HEK293 (cell line): ENCODE measurements at regions not wholly inside any gene's neighbourhood (a gene's known extent, or its start where the extent isn't known, plus 50 kb on each side); places are given as distances from the start of the nearest gene placed in this dataset.
A peak's percentile ranks its signal among the peaks of the same experiment; 100 is the strongest.

Source experiments
- CTCF ChIA-PET: fragments of 350-600 bp; formaldehyde crosslinking; extraction: SDS; loops from one replicate; lab custom pipeline; 2021; ENCODE audit warnings: antibody characterized with exemption; lab: Yijun Ruan, JAX
- POLR2A ChIA-PET: fragments of 300-600 bp; formaldehyde crosslinking; extraction: SDS; loops from one replicate; lab custom pipeline; 2020; ENCODE audit warnings: antibody characterized with exemption, inconsistent platforms; lab: Yijun Ruan, JAX
- H3K27ac ChIP-seq: fragments of 200-500 bp; sonication (Bioruptor generic); 2 replicates; pipeline ENCODE4 v1.5.1; 2014; ENCODE audit warnings: low read depth, low read length, control low read depth, inconsistent platforms; ENCODE audit errors: extremely low read depth
- H3K36me3 ChIP-seq, 2 experiments: fragments of 200-500 bp in 1 of 2; sonication (Bioruptor generic) in 1 of 2; 1 replicate in 1 of 2; 2 replicates in 1 of 2; pipeline ENCODE4 v1.5.1; 2014 to 2017; ENCODE audit warnings: inconsistent platforms in 2 of 2, low read length in 2 of 2; ENCODE audit not compliant: control insufficient read depth in 2 of 2, insufficient read depth in 1 of 2
- H3K4me1 ChIP-seq: fragments of 200-500 bp; sonication (Bioruptor generic); 2 replicates; pipeline ENCODE4 v1.5.1; 2014; ENCODE audit warnings: mild to moderate bottlenecking, low read length, inconsistent platforms; ENCODE audit not compliant: control insufficient read depth, insufficient read depth
- H3K4me3 ChIP-seq: 2 replicates; pipeline ENCODE4 v1.5.1; 2011; ENCODE audit warnings: low read depth, mild to moderate bottlenecking, control low read depth, low read length, moderate library complexity
- H3K9me3 ChIP-seq: fragments of 200-500 bp; sonication (Bioruptor generic); 2 replicates; pipeline ENCODE4 v1.5.1; 2014; ENCODE audit warnings: low read depth, low read length, inconsistent platforms; ENCODE audit not compliant: control insufficient read depth, insufficient read depth
- SETDB1 ChIP-seq: IDR thresholded peaks from one replicate; pipeline ENCODE4 v1.6.1; 2017; ENCODE audit warnings: mild to moderate bottlenecking, low read length, moderate library complexity, mixed read lengths; ENCODE audit not compliant: insufficient read length
- TRIM28 ChIP-seq: IDR thresholded peaks from 2 replicates; pipeline ENCODE4 v1.6.1; 2011; ENCODE audit warnings: low read length, control low read depth, borderline replicate concordance
- YY2 ChIP-seq: fragments of 450-650 bp; formaldehyde crosslinking; IDR thresholded peaks from 2 replicates; pipeline ENCODE4 v1.5.1; 2016; ENCODE audit warnings: missing biosample characterization, missing genetic modification characterization
- ZBTB1 ChIP-seq: fragments of 450-650 bp; formaldehyde crosslinking; IDR thresholded peaks from 2 replicates; pipeline ENCODE4 v1.5.1; 2016; ENCODE audit warnings: missing biosample characterization, missing genetic modification characterization
- ZBTB17 ChIP-seq: fragments of 450-650 bp; formaldehyde crosslinking; IDR thresholded peaks from 2 replicates; pipeline ENCODE4 v1.5.1; 2016; ENCODE audit warnings: missing biosample characterization, missing genetic modification characterization
- ZFHX2 ChIP-seq: fragments of 450-650 bp; formaldehyde crosslinking; conservative IDR thresholded peaks from 2 replicates; pipeline ENCODE4 v1.5.1; 2016; ENCODE audit warnings: missing biosample characterization, missing genetic modification characterization
- ZNF248 ChIP-seq: fragments of 450-650 bp; formaldehyde crosslinking; IDR thresholded peaks from 2 replicates; pipeline ENCODE4 v1.5.1; 2017; ENCODE audit warnings: missing biosample characterization, missing genetic modification characterization
- ZNF350 ChIP-seq: fragments of 450-650 bp; formaldehyde crosslinking; IDR thresholded peaks from 2 replicates; pipeline ENCODE4 v1.5.0; 2017; ENCODE audit warnings: missing biosample characterization, mild to moderate bottlenecking, missing genetic modification characterization
- ZNF521 ChIP-seq: fragments of 450-650 bp; formaldehyde crosslinking; IDR thresholded peaks from 2 replicates; pipeline ENCODE4 v1.5.1; 2017; ENCODE audit warnings: missing biosample characterization, mild to moderate bottlenecking, missing genetic modification characterization
- ZNF654 ChIP-seq: fragments of 450-650 bp; formaldehyde crosslinking; IDR thresholded peaks from 2 replicates; pipeline ENCODE4 v1.5.1; 2016; ENCODE audit warnings: low read depth, missing biosample characterization, missing genetic modification characterization
- ZNF777 ChIP-seq: fragments of 450-650 bp; formaldehyde crosslinking; IDR thresholded peaks from 2 replicates; pipeline ENCODE4 v1.5.1; 2017; ENCODE audit warnings: missing biosample characterization, missing genetic modification characterization, borderline replicate concordance
- ZNF830 ChIP-seq: fragments of 450-650 bp; IDR thresholded peaks from 2 replicates; pipeline ENCODE4 v1.5.0; 2018; ENCODE audit warnings: missing biosample characterization, missing genetic modification characterization, low read depth, mild to moderate bottlenecking, moderate library complexity
- ZNF843 ChIP-seq: fragments of 450-650 bp; formaldehyde crosslinking; IDR thresholded peaks from 2 replicates; pipeline ENCODE4 v1.5.1; 2016; ENCODE audit warnings: missing biosample characterization, missing genetic modification characterization
- ZXDB ChIP-seq: fragments of 450-650 bp; formaldehyde crosslinking; IDR thresholded peaks from 2 replicates; pipeline ENCODE4 v1.5.1; 2016; ENCODE audit warnings: missing biosample characterization, missing genetic modification characterization
- TF ChIP-seq, protein P1 (sequence below): fragments of 450-650 bp; formaldehyde crosslinking; IDR thresholded peaks from 2 replicates; pipeline ENCODE4 v1.5.1; 2016; ENCODE audit warnings: missing biosample characterization, missing genetic modification characterization, borderline replicate concordance
- TF ChIP-seq, protein P2 (sequence below): fragments of 450-650 bp; formaldehyde crosslinking; IDR thresholded peaks from 2 replicates; pipeline ENCODE4 v1.5.1; 2016; ENCODE audit warnings: missing biosample characterization, missing genetic modification characterization
- TF ChIP-seq, protein P3 (sequence below): fragments of 450-650 bp; formaldehyde crosslinking; IDR thresholded peaks from 2 replicates; pipeline ENCODE4 v1.5.1; 2017; ENCODE audit warnings: missing biosample characterization, missing genetic modification characterization
- TF ChIP-seq, protein P4 (sequence below): fragments of 450-650 bp; formaldehyde crosslinking; IDR thresholded peaks from 2 replicates; pipeline ENCODE4 v1.5.1; 2016; ENCODE audit warnings: missing biosample characterization, missing genetic modification characterization

DNA sequence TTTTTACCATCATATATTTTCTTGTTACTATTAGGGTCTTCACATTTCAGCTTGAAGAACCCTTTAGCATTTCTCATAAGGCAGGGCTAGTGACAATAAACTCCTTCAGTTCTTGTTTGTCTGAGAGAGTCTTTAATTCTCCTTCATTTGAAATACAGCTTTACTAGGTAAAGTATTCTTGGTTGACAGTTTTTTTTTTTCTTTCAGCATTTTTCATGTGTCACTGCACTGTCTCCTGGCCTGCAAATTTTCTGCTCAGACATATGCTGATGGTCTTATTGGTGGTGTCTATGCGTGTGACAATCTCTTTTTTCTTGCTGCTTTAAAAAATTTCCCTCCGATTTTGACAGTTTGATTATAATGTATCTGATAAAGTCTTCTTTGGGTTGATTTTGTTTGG, 399.9 kb downstream of the SH3GL2 start:
- H3K4me3 ChIP-seq = no peak overlapping the region
- H3K27ac ChIP-seq = no peak overlapping the region
- H3K9me3 ChIP-seq = no peaks in the 10 kb centered on the region
- H3K36me3 ChIP-seq = no peaks in the 10 kb centered on the region
- CTCF ChIA-PET = no interaction called here
- POLR2A ChIA-PET = no interaction called here
- TF ChIP-seq ZNF843 (tag by site-specific recombination) (no peak), SETDB1 (peak; percentile 96), ZNF350 (no peak), ZXDB (tag by site-specific recombination) (no peak), TRIM28 (peak; percentile 40; the same call in 1 of the 2 replicates)
- no peaks in the 10 kb centered on the region for H3K4me1 ChIP-seq

DNA sequence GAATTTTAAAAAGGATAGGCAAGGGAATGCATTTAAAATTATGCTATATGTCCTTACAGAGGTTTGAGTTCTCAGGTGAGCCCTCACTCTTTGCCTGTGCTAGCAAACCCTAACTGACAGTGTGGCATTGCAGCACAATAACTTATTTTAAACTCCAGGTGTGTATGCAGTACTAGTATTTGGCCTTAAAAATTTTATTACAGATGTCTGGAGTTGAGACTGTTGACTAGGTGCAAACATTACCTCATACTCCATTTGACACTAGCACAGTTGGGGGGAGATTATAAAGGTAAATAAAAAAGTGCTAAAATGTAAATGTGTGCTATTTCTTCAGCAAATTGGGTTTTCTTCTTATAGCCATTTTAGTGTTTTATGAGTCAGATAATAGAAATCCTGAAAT, 407.7 kb downstream of the SH3GL2 start:
- Histone ChIP-seq H3K9me3 (no peaks in the 10 kb centered on the region), H3K4me1 (0 out of 2 replicates have a peak, but pooled peaks cover 4% of the 10 kb centered on the region), H3K4me3 (no peak overlapping the region), H3K36me3 (no peaks in the 10 kb centered on the region), H3K27ac (no peak overlapping the region)
- ChIA-PET POLR2A (no interaction called here), CTCF (no interaction called here)
- TF ChIP-seq, protein P1, sequence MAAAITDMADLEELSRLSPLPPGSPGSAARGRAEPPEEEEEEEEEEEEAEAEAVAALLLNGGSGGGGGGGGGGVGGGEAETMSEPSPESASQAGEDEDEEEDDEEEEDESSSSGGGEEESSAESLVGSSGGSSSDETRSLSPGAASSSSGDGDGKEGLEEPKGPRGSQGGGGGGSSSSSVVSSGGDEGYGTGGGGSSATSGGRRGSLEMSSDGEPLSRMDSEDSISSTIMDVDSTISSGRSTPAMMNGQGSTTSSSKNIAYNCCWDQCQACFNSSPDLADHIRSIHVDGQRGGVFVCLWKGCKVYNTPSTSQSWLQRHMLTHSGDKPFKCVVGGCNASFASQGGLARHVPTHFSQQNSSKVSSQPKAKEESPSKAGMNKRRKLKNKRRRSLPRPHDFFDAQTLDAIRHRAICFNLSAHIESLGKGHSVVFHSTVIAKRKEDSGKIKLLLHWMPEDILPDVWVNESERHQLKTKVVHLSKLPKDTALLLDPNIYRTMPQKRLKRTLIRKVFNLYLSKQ (tag by site-specific recombination) = no peak
- TF ChIP-seq, protein P2, sequence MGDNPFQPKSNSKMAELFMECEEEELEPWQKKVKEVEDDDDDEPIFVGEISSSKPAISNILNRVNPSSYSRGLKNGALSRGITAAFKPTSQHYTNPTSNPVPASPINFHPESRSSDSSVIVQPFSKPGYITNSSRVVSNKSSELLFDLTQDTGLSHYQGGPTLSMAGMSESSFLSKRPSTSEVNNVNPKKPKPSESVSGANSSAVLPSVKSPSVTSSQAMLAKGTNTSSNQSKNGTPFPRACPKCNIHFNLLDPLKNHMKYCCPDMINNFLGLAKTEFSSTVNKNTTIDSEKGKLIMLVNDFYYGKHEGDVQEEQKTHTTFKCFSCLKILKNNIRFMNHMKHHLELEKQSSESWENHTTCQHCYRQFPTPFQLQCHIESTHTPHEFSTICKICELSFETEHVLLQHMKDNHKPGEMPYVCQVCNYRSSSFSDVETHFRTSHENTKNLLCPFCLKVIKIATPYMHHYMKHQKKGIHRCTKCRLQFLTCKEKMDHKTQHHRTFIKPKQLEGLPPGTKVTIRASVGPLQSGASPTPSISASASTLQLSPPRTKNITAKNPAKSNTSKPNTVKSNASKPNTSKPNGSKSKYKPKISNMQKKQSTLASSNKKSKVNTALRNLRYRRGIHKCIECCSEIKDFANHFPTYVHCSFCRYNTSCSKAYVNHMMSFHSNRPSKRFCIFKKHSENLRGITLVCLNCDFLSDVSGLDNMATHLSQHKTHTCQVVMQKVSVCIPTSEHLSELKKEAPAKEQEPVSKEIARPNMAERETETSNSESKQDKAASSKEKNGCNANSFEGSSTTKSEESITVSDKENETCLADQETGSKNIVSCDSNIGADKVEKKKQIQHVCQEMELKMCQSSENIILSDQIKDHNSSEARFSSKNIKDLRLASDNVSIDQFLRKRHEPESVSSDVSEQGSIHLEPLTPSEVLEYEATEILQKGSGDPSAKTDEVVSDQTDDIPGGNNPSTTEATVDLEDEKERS (tag by site-specific recombination) = no peak
- TF ChIP-seq, protein P3, sequence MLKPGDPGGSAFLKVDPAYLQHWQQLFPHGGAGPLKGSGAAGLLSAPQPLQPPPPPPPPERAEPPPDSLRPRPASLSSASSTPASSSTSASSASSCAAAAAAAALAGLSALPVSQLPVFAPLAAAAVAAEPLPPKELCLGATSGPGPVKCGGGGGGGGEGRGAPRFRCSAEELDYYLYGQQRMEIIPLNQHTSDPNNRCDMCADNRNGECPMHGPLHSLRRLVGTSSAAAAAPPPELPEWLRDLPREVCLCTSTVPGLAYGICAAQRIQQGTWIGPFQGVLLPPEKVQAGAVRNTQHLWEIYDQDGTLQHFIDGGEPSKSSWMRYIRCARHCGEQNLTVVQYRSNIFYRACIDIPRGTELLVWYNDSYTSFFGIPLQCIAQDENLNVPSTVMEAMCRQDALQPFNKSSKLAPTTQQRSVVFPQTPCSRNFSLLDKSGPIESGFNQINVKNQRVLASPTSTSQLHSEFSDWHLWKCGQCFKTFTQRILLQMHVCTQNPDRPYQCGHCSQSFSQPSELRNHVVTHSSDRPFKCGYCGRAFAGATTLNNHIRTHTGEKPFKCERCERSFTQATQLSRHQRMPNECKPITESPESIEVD (tag by site-specific recombination) = peak; percentile 31; the same call in 1 of the 2 replicates
- TF ChIP-seq ZBTB1 (tag by site-specific recombination) (no peak), ZNF830 (no peak)

DNA sequence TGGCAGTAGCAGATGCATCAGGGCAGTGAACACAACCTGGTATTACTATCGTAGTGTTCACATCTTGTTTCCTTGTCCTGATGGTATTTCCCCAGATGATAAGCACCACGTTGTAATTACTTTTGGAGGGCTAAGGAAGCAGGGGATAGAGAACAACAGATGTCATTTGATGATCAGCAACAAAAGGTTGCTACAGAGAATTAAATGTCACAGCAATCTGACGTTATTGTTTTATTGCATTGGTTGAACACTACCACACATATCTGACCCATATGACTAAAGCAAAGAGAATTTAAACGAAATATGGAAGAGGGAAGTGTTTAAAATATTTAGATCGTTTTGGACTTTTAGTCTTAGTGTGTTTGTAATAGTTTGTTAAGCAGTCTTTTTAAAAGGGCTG, 408.3 kb downstream of the SH3GL2 start:
- POLR2A ChIA-PET = no interaction called here
- no peaks in the 10 kb centered on the region for H3K36me3 ChIP-seq
- TF ChIP-seq ZFHX2 (no peak), ZNF654 (no peak), ZBTB17 (tag by site-specific recombination) (no peak), ZNF521 (tag by site-specific recombination) (no peak), YY2 (tag by site-specific recombination) (no peak), ZNF777 (tag by site-specific recombination) (no peak), ZNF248 (tag by site-specific recombination) (no peak)
- TF ChIP-seq, protein P4, sequence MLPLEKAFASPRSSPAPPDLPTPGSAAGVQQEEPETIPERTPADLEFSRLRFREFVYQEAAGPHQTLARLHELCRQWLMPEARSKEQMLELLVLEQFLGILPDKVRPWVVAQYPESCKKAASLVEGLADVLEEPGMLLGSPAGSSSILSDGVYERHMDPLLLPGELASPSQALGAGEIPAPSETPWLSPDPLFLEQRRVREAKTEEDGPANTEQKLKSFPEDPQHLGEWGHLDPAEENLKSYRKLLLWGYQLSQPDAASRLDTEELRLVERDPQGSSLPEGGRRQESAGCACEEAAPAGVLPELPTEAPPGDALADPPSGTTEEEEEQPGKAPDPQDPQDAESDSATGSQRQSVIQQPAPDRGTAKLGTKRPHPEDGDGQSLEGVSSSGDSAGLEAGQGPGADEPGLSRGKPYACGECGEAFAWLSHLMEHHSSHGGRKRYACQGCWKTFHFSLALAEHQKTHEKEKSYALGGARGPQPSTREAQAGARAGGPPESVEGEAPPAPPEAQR (tag by site-specific recombination) = no peak
- TF ChIP-seq, all 188 proteins: peak for 0
- Histone ChIP-seq H3K27ac (no peak overlapping the region), H3K9me3 (no peaks in the 10 kb centered on the region), H3K4me1 (0 out of 2 replicates have a peak, but pooled peaks cover 4% of the 10 kb centered on the region), H3K4me3 (no peak overlapping the region)
- CTCF ChIA-PET = no interaction called here
